ENCODE measurements at regions not wholly inside any gene's neighbourhood (a gene's known extent, or its start where the extent isn't known, plus 50 kb on each side); places are given as distances from the start of the nearest gene placed in this dataset.

GRCh38 chr7:12107841-12108254, 103.2 kb upstream of the TMEM106B start:
- DNase-seq (ENCODE audit: low spot score, unreplicated experiment), result no peak
- Mint-ChIP-seq H3K4me3 (ENCODE audit: low read depth) (no peak overlapping the region), H3K9me3 (ENCODE audit: low read depth) (no peaks in the 10 kb centered on the region), H3K4me1 (ENCODE audit: low read depth) (peaks cover 8% of the 10 kb centered on the region), H3K36me3 (ENCODE audit: insufficient read depth) (no peaks in the 10 kb centered on the region), H3K27ac (no peak overlapping the region), H3K27me3 (peaks cover 11% of the 10 kb centered on the region)
- no peak for TF ChIP-seq CTCF (IDR thresholded peaks at IDR 0.05; ENCODE audit: unreplicated experiment)

- no peaks in the 10 kb centered on the region for H3K9me3 Mint-ChIP-seq (ENCODE audit: low read depth)
- H3K36me3 Mint-ChIP-seq (ENCODE audit: insufficient read depth), result no peaks in the 10 kb centered on the region
- DNase-seq (ENCODE audit: low spot score, unreplicated experiment), result no peak
- no peak overlapping the region for H3K4me3 Mint-ChIP-seq (ENCODE audit: low read depth)
- H3K4me1 Mint-ChIP-seq (ENCODE audit: low read depth), result peaks cover 6% of the 10 kb centered on the region
- TF ChIP-seq CTCF (IDR thresholded peaks at IDR 0.05; ENCODE audit: unreplicated experiment), result no peak
- H3K27me3 Mint-ChIP-seq, result peaks cover 15% of the 10 kb centered on the region
- H3K27ac Mint-ChIP-seq, result no peak overlapping the region
Measured at GRCh38 chr7:12110425-12110824, 100.7 kb upstream of the TMEM106B start.

- H3K36me3 Mint-ChIP-seq (ENCODE audit: insufficient read depth), result no peaks in the 10 kb centered on the region
- no peak overlapping the region for H3K27ac Mint-ChIP-seq
- H3K27me3 Mint-ChIP-seq, result peaks cover 15% of the 10 kb centered on the region
- H3K4me3 Mint-ChIP-seq (ENCODE audit: low read depth), result peak overlapping the region; percentile 58
- H3K9me3 Mint-ChIP-seq (ENCODE audit: low read depth), result no peaks in the 10 kb centered on the region
- H3K4me1 Mint-ChIP-seq (ENCODE audit: low read depth), result peaks cover 6% of the 10 kb centered on the region
- TF ChIP-seq CTCF (IDR thresholded peaks at IDR 0.05; ENCODE audit: unreplicated experiment), result no peak
- DNase-seq (ENCODE audit: low spot score, unreplicated experiment), result peak; percentile 9
Measured at GRCh38 chr7:12111422-12112405, 99.4 kb upstream of the TMEM106B start.

- TF ChIP-seq CTCF (IDR thresholded peaks at IDR 0.05; ENCODE audit: unreplicated experiment), result no peak
- peaks cover 9% of the 10 kb centered on the region for H3K27me3 Mint-ChIP-seq
- no peaks in the 10 kb centered on the region for H3K36me3 Mint-ChIP-seq (ENCODE audit: insufficient read depth)
- no peak for DNase-seq (ENCODE audit: low spot score, unreplicated experiment)
- H3K27ac Mint-ChIP-seq, result no peak overlapping the region
- no peaks in the 10 kb centered on the region for H3K4me1 Mint-ChIP-seq (ENCODE audit: low read depth)
- H3K4me3 Mint-ChIP-seq (ENCODE audit: low read depth), result no peak overlapping the region
- peaks cover under 1% of the 10 kb centered on the region for H3K9me3 Mint-ChIP-seq (ENCODE audit: low read depth)
Measured at GRCh38 chr7:12117170-12117569, 93.9 kb upstream of the TMEM106B start.

- Mint-ChIP-seq H3K9me3 (ENCODE audit: low read depth) (peaks cover 3% of the 10 kb centered on the region), H3K4me1 (ENCODE audit: low read depth) (no peaks in the 10 kb centered on the region), H3K27ac (no peak overlapping the region), H3K27me3 (no peaks in the 10 kb centered on the region), H3K4me3 (ENCODE audit: low read depth) (no peak overlapping the region), H3K36me3 (ENCODE audit: insufficient read depth) (no peaks in the 10 kb centered on the region)
- no peak for DNase-seq (ENCODE audit: low spot score, unreplicated experiment)
- no peak for TF ChIP-seq CTCF (IDR thresholded peaks at IDR 0.05; ENCODE audit: unreplicated experiment)
Measured at GRCh38 chr7:12119620-12120303, 91.3 kb upstream of the TMEM106B start.
